Neuronal stem cell (in vitro differentiated cells): ENCODE measurements at regions not wholly inside any gene's neighbourhood (a gene's known extent, or its start where the extent isn't known, plus 50 kb on each side); places are given as distances from the start of the nearest gene placed in this dataset.

Source experiments
- DNase-seq: peaks from one replicate; pipeline ENCODE4 v3.0.0-alpha.2; 2013; ENCODE audit warnings: low spot score
- H2AFZ ChIP-seq: one replicate; pipeline ENCODE4 v1.6.1; 2013; ENCODE audit warnings: mild to moderate bottlenecking, low read length, inconsistent platforms
- H2AK5ac ChIP-seq: 2 replicates; pipeline ENCODE4 v1.6.1; 2013; ENCODE audit warnings: low read depth, mild to moderate bottlenecking, inconsistent platforms, low read length, moderate library complexity, mixed read lengths
- H2BK120ac ChIP-seq: 2 replicates; pipeline ENCODE4 v1.6.1; 2013; ENCODE audit warnings: low read depth, mild to moderate bottlenecking, inconsistent platforms, low read length, moderate library complexity, mixed read lengths
- H2BK12ac ChIP-seq: one replicate; pipeline ENCODE4 v1.6.1; 2013; ENCODE audit warnings: low read length, inconsistent platforms
- H2BK15ac ChIP-seq: 2 replicates; pipeline ENCODE4 v1.6.1; 2013; ENCODE audit warnings: mild to moderate bottlenecking, low read length, inconsistent platforms, mixed read lengths
- H2BK5ac ChIP-seq: one replicate; pipeline ENCODE4 v1.6.1; 2013; ENCODE audit warnings: inconsistent platforms, mild to moderate bottlenecking, low read length, moderate library complexity
- H3K14ac ChIP-seq: one replicate; pipeline ENCODE4 v1.6.1; 2013; ENCODE audit warnings: low read length, inconsistent platforms
- H3K18ac ChIP-seq: 2 replicates; pipeline ENCODE4 v1.6.1; 2013; ENCODE audit warnings: low read length, inconsistent platforms
- H3K23ac ChIP-seq: 2 replicates; pipeline ENCODE4 v1.6.1; 2013; ENCODE audit warnings: low read depth, mild to moderate bottlenecking, mixed read lengths, low read length, inconsistent platforms; ENCODE audit not compliant: poor library complexity
- H3K27ac ChIP-seq: replicated peaks from 3 replicates; pipeline ENCODE4 v1.5.1; 2013; ENCODE audit warnings: low read length, inconsistent platforms
- H3K27me3 ChIP-seq, 3 experiments: 2 replicates each; pipeline ENCODE4 v1.6.1; 2013; ENCODE audit warnings: low read length in 3 of 3, mild to moderate bottlenecking in 2 of 3, inconsistent platforms in 1 of 3, low read depth in 1 of 3, mixed read lengths in 1 of 3, moderate library complexity in 1 of 3; ENCODE audit not compliant: control insufficient read depth in 3 of 3, insufficient read depth in 3 of 3
- H3K36me3 ChIP-seq, 2 donors: replicated peaks in 1 of 2; 2 replicates each; pipeline ENCODE4 v1.6.1; 2013; ENCODE audit warnings: low read length in 2 of 2; ENCODE audit not compliant: control insufficient read depth in 2 of 2, insufficient read depth in 2 of 2
- H3K4ac ChIP-seq: 2 replicates; pipeline ENCODE4 v1.6.1; 2013; ENCODE audit warnings: inconsistent platforms, mild to moderate bottlenecking, low read length, moderate library complexity
- H3K4me1 ChIP-seq, 2 donors: 1 replicate in 1 of 2; 2 replicates in 1 of 2; pipeline ENCODE4 v1.6.1; 2013; ENCODE audit warnings: low read length in 2 of 2, low read depth in 1 of 2; ENCODE audit not compliant: control insufficient read depth in 2 of 2, insufficient read depth in 1 of 2
- H3K4me2 ChIP-seq: one replicate; pipeline ENCODE4 v1.6.1; 2013; ENCODE audit warnings: mild to moderate bottlenecking, low read length, inconsistent platforms; ENCODE audit not compliant: insufficient read depth, poor library complexity, severe bottlenecking
- H3K4me3 ChIP-seq, 2 donors: 2 replicates each; pipeline ENCODE4 v1.5.1; 2013; ENCODE audit warnings: low read length in 2 of 2, mild to moderate bottlenecking in 2 of 2, inconsistent platforms in 1 of 2, moderate library complexity in 1 of 2
- H3K79me1 ChIP-seq: one replicate; pipeline ENCODE4 v1.6.1; 2013; ENCODE audit warnings: low read depth, mild to moderate bottlenecking, inconsistent platforms, low read length, moderate library complexity
- H3K9ac ChIP-seq: one replicate; pipeline ENCODE4 v1.6.1; 2013; ENCODE audit warnings: mild to moderate bottlenecking, low read depth, low read length, inconsistent platforms; ENCODE audit not compliant: poor library complexity
- H3K9me3 ChIP-seq, 2 donors: replicated peaks in 1 of 2; 2 replicates each; pipeline versions ENCODE3 to v1.6.1; 2013; ENCODE audit warnings: low read length in 2 of 2, mild to moderate bottlenecking in 2 of 2, inconsistent platforms in 1 of 2, low read depth in 1 of 2, mixed read lengths in 1 of 2, moderate library complexity in 1 of 2; ENCODE audit not compliant: control insufficient read depth in 2 of 2, insufficient read depth in 1 of 2
- H4K8ac ChIP-seq: one replicate; pipeline ENCODE4 v1.6.1; 2013; ENCODE audit warnings: low read depth, mild to moderate bottlenecking, inconsistent platforms, low read length, moderate library complexity
- H4K91ac ChIP-seq: one replicate; pipeline ENCODE4 v1.6.1; 2013; ENCODE audit warnings: low read length, low read depth, mild to moderate bottlenecking, inconsistent platforms; ENCODE audit not compliant: poor library complexity
- WGBS, 2 donors: extraction: QIAGEN DNeasy Blood & Tissue Kit; methylation state at CpG; one replicate each; pipeline ENCODE4 v1.1.7; 2013; ENCODE audit warnings: missing lambda C conversion rate in 2 of 2, mixed read lengths in 1 of 2; ENCODE audit not compliant: insufficient read length in 2 of 2, insufficient replicate concordance in 1 of 2; ENCODE audit errors: extremely low coverage in 2 of 2; 5-methylcytosine and 5-hydroxymethylcytosine counted together

GRCh38 chr14:25180221-25180620 is 130.3 kb upstream of the STXBP6 start:
- Histone ChIP-seq H3K9me3 (no peaks in the 10 kb centered on the region), H3K14ac (no peak overlapping the region), H2AK5ac (no peak overlapping the region), H3K27me3 (no peaks in the 10 kb centered on the region), H3K36me3 (no peaks in the 10 kb centered on the region), H3K4me3 (no peak overlapping the region), H2BK5ac (no peak overlapping the region), H4K8ac (no peak overlapping the region), H2BK120ac (no peak overlapping the region), H3K4me1 (no peaks in the 10 kb centered on the region), H3K18ac (no peak overlapping the region), H2AFZ (no peak overlapping the region), H4K91ac (no peak overlapping the region), H3K4ac (no peak overlapping the region), H3K9ac (no peak overlapping the region), H3K27ac (no peak overlapping the region), H2BK12ac (no peak overlapping the region), H3K23ac (no peak overlapping the region), H3K79me1 (no peaks in the 10 kb centered on the region), H3K4me2 (no peak overlapping the region), H2BK15ac (no peak overlapping the region)
- WGBS, 2 donors: no CpG with 5 or more reads among the region's 1 CpG
- no peak for DNase-seq

GRCh38 chr14:25178255-25178654 is 128.3 kb upstream of the STXBP6 start:
- H3K9me3 ChIP-seq: no peaks in the 10 kb centered on the region
- H4K8ac ChIP-seq: no peak overlapping the region
- no peak overlapping the region for H2BK5ac ChIP-seq
- no peak overlapping the region for H3K18ac ChIP-seq
- no peaks in the 10 kb centered on the region for H3K4me1 ChIP-seq
- no CpG with 5 or more reads among the region's 3 CpGs for WGBS, 2 donors
- no peaks in the 10 kb centered on the region for H3K27me3 ChIP-seq
- no peak overlapping the region for H2BK15ac ChIP-seq
- H2AFZ ChIP-seq: no peak overlapping the region
- no peak overlapping the region for H3K4ac ChIP-seq
- H3K27ac ChIP-seq: no peak overlapping the region
- H2BK120ac ChIP-seq: no peak overlapping the region
- no peaks in the 10 kb centered on the region for H3K36me3 ChIP-seq
- H3K23ac ChIP-seq: no peak overlapping the region
- no peak overlapping the region for H3K4me2 ChIP-seq
- no peak overlapping the region for H4K91ac ChIP-seq
- H2BK12ac ChIP-seq: no peak overlapping the region
- no peaks in the 10 kb centered on the region for H3K79me1 ChIP-seq
- DNase-seq: no peak
- H3K14ac ChIP-seq: no peak overlapping the region
- H3K9ac ChIP-seq: no peak overlapping the region
- no peak overlapping the region for H3K4me3 ChIP-seq
- H2AK5ac ChIP-seq: no peak overlapping the region

GRCh38 chr14:25150934-25151790 is 101.2 kb upstream of the STXBP6 start:
- Histone ChIP-seq H3K4me3 (no peak overlapping the region), H2AK5ac (no peak overlapping the region), H2BK15ac (no peak overlapping the region), H3K4me1 (peaks cover 0 to 2% of the 10 kb centered on the region in 2 donors), H2AFZ (no peak overlapping the region), H3K9ac (no peak overlapping the region), H3K27ac (no peak overlapping the region), H4K91ac (no peak overlapping the region), H4K8ac (no peak overlapping the region), H2BK5ac (no peak overlapping the region), H3K4ac (no peak overlapping the region), H3K14ac (no peak overlapping the region), H3K9me3 (no peaks in the 10 kb centered on the region), H3K23ac (no peak overlapping the region), H3K18ac (no peak overlapping the region), H3K36me3 (no peaks in the 10 kb centered on the region), H2BK120ac (no peak overlapping the region), H3K4me2 (no peak overlapping the region), H3K79me1 (no peaks in the 10 kb centered on the region), H2BK12ac (no peak overlapping the region), H3K27me3 (no peaks in the 10 kb centered on the region)
- no CpG with 5 or more reads among the region's 7 CpGs for WGBS, 2 donors
- DNase-seq: no peak

GRCh38 chr14:25150401-25150800 is 100.5 kb upstream of the STXBP6 start:
- H3K79me1 ChIP-seq: no peaks in the 10 kb centered on the region
- peaks cover 0 to 2% of the 10 kb centered on the region in 2 donors for H3K4me1 ChIP-seq
- H3K9me3 ChIP-seq: no peaks in the 10 kb centered on the region
- no peak overlapping the region for H3K14ac ChIP-seq
- DNase-seq: no peak
- H2BK5ac ChIP-seq: no peak overlapping the region
- H3K4me3 ChIP-seq: no peak overlapping the region
- no peak overlapping the region for H2BK12ac ChIP-seq
- no peak overlapping the region for H3K4me2 ChIP-seq
- no peaks in the 10 kb centered on the region for H3K36me3 ChIP-seq
- no peak overlapping the region for H2BK15ac ChIP-seq
- H3K4ac ChIP-seq: no peak overlapping the region
- H4K8ac ChIP-seq: no peak overlapping the region
- H3K27me3 ChIP-seq: no peaks in the 10 kb centered on the region
- no peak overlapping the region for H2AK5ac ChIP-seq
- H3K23ac ChIP-seq: no peak overlapping the region
- no peak overlapping the region for H2AFZ ChIP-seq
- no peak overlapping the region for H2BK120ac ChIP-seq
- H4K91ac ChIP-seq: no peak overlapping the region
- H3K9ac ChIP-seq: no peak overlapping the region
- no peak overlapping the region for H3K27ac ChIP-seq
- H3K18ac ChIP-seq: no peak overlapping the region
